Trophoblast cell (in vitro differentiated cells and primary cell): ENCODE measurements at regions not wholly inside any gene's neighbourhood (a gene's known extent, or its start where the extent isn't known, plus 50 kb on each side); places are given as distances from the start of the nearest gene placed in this dataset.

Experiments
- DNase-seq, 2 donors: peaks; one replicate each; pipeline ENCODE4 v3.0.0-alpha.2; 2016
- H2AFZ ChIP-seq: 2 replicates; pipeline ENCODE4 v1.6.1; 2013; ENCODE audit warnings: low read length, moderate library complexity, mild to moderate bottlenecking; ENCODE audit not compliant: insufficient read depth, poor library complexity
- H2AK5ac ChIP-seq: 2 replicates; pipeline ENCODE4 v1.6.1; 2013; ENCODE audit warnings: mild to moderate bottlenecking, low read length
- H2BK120ac ChIP-seq: 2 replicates; pipeline ENCODE4 v1.6.1; 2013; ENCODE audit warnings: low read length, mild to moderate bottlenecking, moderate library complexity; ENCODE audit not compliant: insufficient read depth, poor library complexity
- H2BK12ac ChIP-seq: 2 replicates; pipeline ENCODE4 v1.6.1; 2013; ENCODE audit warnings: mild to moderate bottlenecking, low read length, moderate library complexity
- H2BK5ac ChIP-seq: 2 replicates; pipeline ENCODE4 v1.6.1; 2013; ENCODE audit warnings: low read length, low read depth, moderate library complexity, mild to moderate bottlenecking; ENCODE audit not compliant: poor library complexity
- H3K14ac ChIP-seq: 2 replicates; pipeline ENCODE4 v1.6.1; 2013; ENCODE audit warnings: mild to moderate bottlenecking, low read length
- H3K18ac ChIP-seq: 2 replicates; pipeline ENCODE4 v1.6.1; 2013; ENCODE audit warnings: mild to moderate bottlenecking, low read length
- H3K23ac ChIP-seq: 2 replicates; pipeline ENCODE4 v1.6.1; 2013; ENCODE audit warnings: low read length
- H3K27ac ChIP-seq: 2 replicates; pipeline ENCODE4 v1.5.1; 2013; ENCODE audit warnings: low read depth, mild to moderate bottlenecking, inconsistent platforms, low read length, moderate library complexity
- H3K27me3 ChIP-seq: 2 replicates; pipeline ENCODE4 v1.6.1; 2013; ENCODE audit warnings: inconsistent platforms, mild to moderate bottlenecking, low read length, moderate library complexity; ENCODE audit not compliant: insufficient read depth
- H3K36me3 ChIP-seq, 2 experiments: 1 replicate in 1 of 2; 2 replicates in 1 of 2; pipeline ENCODE4 v1.6.1; 2013; ENCODE audit warnings: low read length in 2 of 2, mild to moderate bottlenecking in 2 of 2, moderate library complexity in 1 of 2; ENCODE audit not compliant: insufficient read depth in 2 of 2, control insufficient read depth in 1 of 2
- H3K4ac ChIP-seq: 2 replicates; pipeline ENCODE4 v1.6.1; 2013; ENCODE audit warnings: low read depth, mild to moderate bottlenecking, low read length, moderate library complexity
- H3K4me1 ChIP-seq, 2 experiments: 1 replicate in 1 of 2; 2 replicates in 1 of 2; pipeline ENCODE4 v1.6.1; 2013; ENCODE audit warnings: low read length in 2 of 2, mild to moderate bottlenecking in 2 of 2, moderate library complexity in 1 of 2; ENCODE audit not compliant: insufficient read depth in 2 of 2, control insufficient read depth in 1 of 2
- H3K4me2 ChIP-seq: 2 replicates; pipeline ENCODE4 v1.6.1; 2013; ENCODE audit warnings: inconsistent platforms, mild to moderate bottlenecking, low read length, moderate library complexity
- H3K4me3 ChIP-seq: 2 replicates; pipeline ENCODE4 v1.5.1; 2013; ENCODE audit warnings: mild to moderate bottlenecking, low read depth, low read length, inconsistent platforms
- H3K79me1 ChIP-seq: one replicate; pipeline ENCODE4 v1.6.1; 2013; ENCODE audit warnings: low read length
- H3K79me2 ChIP-seq: 2 replicates; pipeline ENCODE4 v1.6.1; 2013; ENCODE audit warnings: low read length, mild to moderate bottlenecking; ENCODE audit not compliant: control insufficient read depth, insufficient read depth, poor library complexity
- H3K9ac ChIP-seq: 2 replicates; pipeline ENCODE4 v1.6.1; 2013; ENCODE audit warnings: mild to moderate bottlenecking, low read length
- H3K9me3 ChIP-seq: 2 replicates; pipeline ENCODE4 v1.6.1; 2013; ENCODE audit warnings: low read depth, mild to moderate bottlenecking, control low read depth, inconsistent platforms, low read length; ENCODE audit not compliant: insufficient read depth
- H4K12ac ChIP-seq: 2 replicates; pipeline ENCODE4 v1.6.1; 2013; ENCODE audit warnings: low read depth, mild to moderate bottlenecking, low read length, moderate library complexity
- H4K8ac ChIP-seq: 2 replicates; pipeline ENCODE4 v1.6.1; 2013; ENCODE audit warnings: low read depth, mild to moderate bottlenecking, low read length, moderate library complexity
- H4K91ac ChIP-seq: one replicate; pipeline ENCODE4 v1.6.1; 2013; ENCODE audit warnings: low read depth, mild to moderate bottlenecking, low read length, moderate library complexity
- WGBS: extraction: QIAGEN DNeasy Blood & Tissue Kit; methylation state at CpG from one replicate; pipeline ENCODE4 v1.1.7; 2013; ENCODE audit warnings: missing lambda C conversion rate; ENCODE audit not compliant: insufficient read length, insufficient coverage; ENCODE audit errors: extremely low coverage; 5-methylcytosine and 5-hydroxymethylcytosine counted together

DNA sequence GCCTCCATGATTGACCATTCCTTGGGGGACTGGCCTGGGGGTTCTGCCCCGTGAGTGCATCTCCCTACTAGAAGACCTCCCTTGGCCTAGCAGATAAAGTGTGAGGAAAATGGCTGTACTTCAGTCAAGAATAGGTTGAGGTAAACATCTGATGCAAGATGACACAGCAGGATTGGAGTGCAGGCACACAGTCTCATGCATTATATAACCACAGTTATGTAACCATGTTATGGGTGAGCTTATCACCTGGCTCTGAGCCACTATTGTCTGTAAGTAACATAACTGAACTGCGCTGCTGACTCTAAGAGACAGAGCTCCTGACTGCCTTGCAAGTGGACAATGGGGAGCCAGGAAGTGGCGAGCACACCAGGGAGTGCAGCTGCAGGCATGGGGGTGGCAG lies 378.7 kb upstream of the ANO5 start:
- no peak for DNase-seq
- Histone ChIP-seq H3K18ac (no peak overlapping the region), H3K4me3 (no peak overlapping the region), H3K23ac (no peak overlapping the region), H4K8ac (no peak overlapping the region), H2AK5ac (no peak overlapping the region), H2BK12ac (no peak overlapping the region), H2BK120ac (no peak overlapping the region), H3K4me1 (no peaks in the 10 kb centered on the region), H2BK5ac (no peak overlapping the region), H3K14ac (no peak overlapping the region), H2AFZ (no peak overlapping the region), H3K9ac (no peak overlapping the region), H3K9me3 (no peaks in the 10 kb centered on the region), H3K36me3 (no peaks in the 10 kb centered on the region), H4K12ac (no peak overlapping the region), H3K4me2 (no peak overlapping the region), H3K79me2 (no peaks in the 10 kb centered on the region), H4K91ac (no peak overlapping the region), H3K79me1 (no peaks in the 10 kb centered on the region), H3K27ac (no peak overlapping the region), H3K4ac (no peak overlapping the region), H3K27me3 (no peaks in the 10 kb centered on the region)
- no CpG with 5 or more reads among the region's 3 CpGs for WGBS

DNA sequence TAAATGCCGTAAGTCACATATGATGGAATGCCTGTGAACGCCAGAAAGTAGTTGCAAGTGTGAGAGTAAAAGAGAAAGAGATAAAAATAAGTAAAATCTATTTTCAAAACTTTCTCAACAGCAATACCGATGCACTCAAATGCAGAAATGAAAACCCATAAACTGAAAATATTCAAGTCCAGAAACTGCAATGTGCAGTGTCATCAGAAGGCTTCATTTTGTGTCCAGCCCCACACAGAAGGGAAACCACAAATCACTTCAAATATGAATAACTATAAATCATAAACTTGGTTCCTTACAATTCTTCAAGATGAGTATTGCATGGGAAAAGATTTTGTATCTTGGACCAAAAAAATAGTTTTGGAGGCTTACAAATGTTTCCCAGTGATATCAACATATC lies 375.2 kb upstream of the ANO5 start:
- Histone ChIP-seq H2AFZ (no peak overlapping the region), H3K27me3 (no peaks in the 10 kb centered on the region), H3K4me3 (no peak overlapping the region), H3K4ac (no peak overlapping the region), H3K18ac (no peak overlapping the region), H3K14ac (no peak overlapping the region), H2AK5ac (no peak overlapping the region), H2BK12ac (no peak overlapping the region), H3K79me2 (no peaks in the 10 kb centered on the region), H2BK120ac (no peak overlapping the region), H3K9me3 (no peaks in the 10 kb centered on the region), H3K27ac (no peak overlapping the region), H4K91ac (no peak overlapping the region), H4K12ac (no peak overlapping the region), H3K36me3 (no peaks in the 10 kb centered on the region), H3K4me2 (no peak overlapping the region), H3K9ac (no peak overlapping the region), H2BK5ac (no peak overlapping the region), H3K79me1 (no peaks in the 10 kb centered on the region), H3K23ac (no peak overlapping the region), H3K4me1 (no peaks in the 10 kb centered on the region), H4K8ac (no peak overlapping the region)
- DNase-seq, result no peak
- WGBS, result no CpG with 5 or more reads among the region's 3 CpGs

DNA sequence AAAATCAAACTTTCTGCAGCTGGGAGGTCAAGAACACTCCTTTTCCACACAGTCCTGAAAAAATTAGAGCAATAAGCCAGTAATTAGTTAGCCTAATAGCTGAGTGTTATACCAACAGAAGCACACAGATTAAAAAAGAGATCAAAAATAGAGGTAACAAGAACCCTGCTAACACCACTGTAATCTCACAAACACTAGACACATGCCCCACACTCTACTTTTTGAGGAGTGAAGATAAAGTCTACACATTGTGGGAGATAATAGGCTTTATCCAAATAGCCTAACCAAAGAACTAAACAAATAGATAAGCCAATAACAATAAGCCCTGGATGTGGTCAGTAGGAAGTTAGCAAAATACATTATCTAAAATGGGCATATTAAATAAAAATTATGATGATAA lies 372.7 kb upstream of the ANO5 start:
- Histone ChIP-seq H3K4ac (no peak overlapping the region), H4K91ac (no peak overlapping the region), H3K79me2 (no peaks in the 10 kb centered on the region), H2BK5ac (no peak overlapping the region), H3K18ac (no peak overlapping the region), H3K23ac (no peak overlapping the region), H3K4me2 (no peak overlapping the region), H3K27ac (no peak overlapping the region), H2BK12ac (no peak overlapping the region), H3K14ac (no peak overlapping the region), H3K27me3 (no peaks in the 10 kb centered on the region), H2AK5ac (no peak overlapping the region), H3K4me3 (no peak overlapping the region), H3K9me3 (no peaks in the 10 kb centered on the region), H3K9ac (no peak overlapping the region), H3K79me1 (no peaks in the 10 kb centered on the region), H3K4me1 (no peaks in the 10 kb centered on the region), H2AFZ (no peak overlapping the region), H4K8ac (no peak overlapping the region), H4K12ac (no peak overlapping the region), H2BK120ac (no peak overlapping the region), H3K36me3 (no peaks in the 10 kb centered on the region)
- no peak for DNase-seq

DNA sequence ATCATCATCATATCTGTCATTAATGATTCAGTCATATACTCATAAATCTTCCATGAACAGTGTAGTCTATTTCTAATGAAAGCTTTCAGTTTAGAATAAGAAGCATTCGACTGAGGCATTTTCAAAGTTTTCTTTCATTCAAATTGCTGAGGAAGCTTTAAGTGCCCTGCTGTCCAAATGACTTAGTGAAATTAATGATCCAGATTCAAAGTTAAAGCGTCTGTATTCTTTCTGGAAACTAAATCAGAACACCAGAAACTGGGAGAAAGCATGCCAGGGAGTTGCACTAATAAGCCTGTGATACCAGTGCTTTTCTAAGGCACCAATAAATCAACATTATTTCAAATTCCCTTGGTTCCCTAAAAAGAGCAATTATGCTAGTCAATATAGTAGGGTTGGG lies 367.8 kb upstream of the ANO5 start:
- Histone ChIP-seq H3K23ac (no peak overlapping the region), H2BK12ac (no peak overlapping the region), H4K12ac (no peak overlapping the region), H2BK5ac (no peak overlapping the region), H3K14ac (no peak overlapping the region), H3K18ac (no peak overlapping the region), H3K4me1 (no peaks in the 10 kb centered on the region), H3K4me2 (no peak overlapping the region), H3K9me3 (no peaks in the 10 kb centered on the region), H2AFZ (no peak overlapping the region), H3K4ac (no peak overlapping the region), H4K91ac (no peak overlapping the region), H3K79me1 (no peaks in the 10 kb centered on the region), H3K4me3 (no peak overlapping the region), H3K9ac (no peak overlapping the region), H3K27me3 (no peaks in the 10 kb centered on the region), H2AK5ac (no peak overlapping the region), H2BK120ac (no peak overlapping the region), H3K36me3 (no peaks in the 10 kb centered on the region), H3K79me2 (no peaks in the 10 kb centered on the region), H4K8ac (no peak overlapping the region), H3K27ac (no peak overlapping the region)
- no peak for DNase-seq
- WGBS, result no CpG with 5 or more reads among the region's 2 CpGs

DNA sequence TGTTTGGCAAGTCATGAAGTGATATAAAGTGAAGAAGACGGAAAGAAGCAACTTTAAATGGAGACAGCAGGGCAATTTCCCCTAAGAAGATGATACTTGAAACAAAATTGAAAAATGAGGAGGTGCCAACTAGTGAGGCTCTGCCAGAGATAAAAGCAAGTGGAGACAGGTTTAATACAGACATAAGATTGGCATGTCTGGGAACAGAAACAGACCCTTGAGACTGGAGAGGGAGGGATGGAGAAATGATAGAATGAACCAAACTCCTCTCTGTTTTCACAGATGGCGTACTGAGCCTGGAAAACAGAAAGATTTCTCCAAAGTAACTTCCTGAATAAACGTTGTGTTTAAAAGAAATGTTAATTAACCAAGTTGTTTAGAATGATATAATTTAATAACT lies 354.5 kb upstream of the ANO5 start:
- H3K23ac ChIP-seq, result no peak overlapping the region
- no CpG with 5 or more reads among the region's 3 CpGs for WGBS
- H3K14ac ChIP-seq, result no peak overlapping the region
- H2BK120ac ChIP-seq, result no peak overlapping the region
- H3K27me3 ChIP-seq, result no peaks in the 10 kb centered on the region
- H3K9ac ChIP-seq, result no peak overlapping the region
- H4K91ac ChIP-seq, result no peak overlapping the region
- H2AK5ac ChIP-seq, result no peak overlapping the region
- H3K4ac ChIP-seq, result no peak overlapping the region
- H3K27ac ChIP-seq, result no peak overlapping the region
- H3K4me3 ChIP-seq, result no peak overlapping the region
- DNase-seq, result no peak
- H3K9me3 ChIP-seq, result no peaks in the 10 kb centered on the region
- H4K8ac ChIP-seq, result no peak overlapping the region
- H2BK5ac ChIP-seq, result no peak overlapping the region
- no peaks in the 10 kb centered on the region for H3K79me2 ChIP-seq
- no peak overlapping the region for H3K4me2 ChIP-seq
- H2AFZ ChIP-seq, result no peak overlapping the region
- no peaks in the 10 kb centered on the region for H3K4me1 ChIP-seq
- no peaks in the 10 kb centered on the region for H3K79me1 ChIP-seq
- no peaks in the 10 kb centered on the region for H3K36me3 ChIP-seq
- H4K12ac ChIP-seq, result no peak overlapping the region
- no peak overlapping the region for H3K18ac ChIP-seq
- no peak overlapping the region for H2BK12ac ChIP-seq
